GM19351 (cell line): ENCODE measurements at regions not wholly inside any gene's neighbourhood (a gene's known extent, or its start where the extent isn't known, plus 50 kb on each side); places are given as distances from the start of the nearest gene placed in this dataset.
"Not testable (repeated sequence)": the region's sequence is repeated elsewhere in the genome, so short reads cannot be mapped to it uniquely, and the experiment has no call there.

Source experiments
- ATAC-seq: cut with Tn5 transposase; IDR thresholded peaks from one replicate; pipeline ENCODE4 v1.9.1; 2021; ENCODE audit warnings: mild to moderate bottlenecking, moderate library complexity; ENCODE audit not compliant: unreplicated experiment

GRCh38 chr7:17552952-17553351 is 254.5 kb downstream of the AHR start:
- ATAC-seq, result no peak

- no peak for ATAC-seq
Observed at GRCh38 chr7:17554341-17555015, 256.0 kb downstream of the AHR start.

GRCh38 chr7:17556247-17556956 is 257.9 kb downstream of the AHR start:
- ATAC-seq, result no peak

GRCh38 chr7:17557251-17557671 is 258.8 kb downstream of the AHR start:
- no peak for ATAC-seq

- ATAC-seq, result no peak
Observed at GRCh38 chr7:17558135-17558534, 259.7 kb downstream of the AHR start.

GRCh38 chr7:17558558-17559332 is 260.3 kb downstream of the AHR start:
- no peak for ATAC-seq

- ATAC-seq, result no peak
Observed at GRCh38 chr7:17559388-17559787, 260.9 kb downstream of the AHR start.

GRCh38 chr7:17560516-17560915 is 262.1 kb downstream of the AHR start:
- no peak for ATAC-seq

GRCh38 chr7:17560966-17561365 is 262.5 kb downstream of the AHR start:
- ATAC-seq, result no peak

GRCh38 chr7:17564678-17565212 is 266.3 kb downstream of the AHR start:
- no peak for ATAC-seq

GRCh38 chr7:17580141-17580540 is 281.7 kb downstream of the AHR start:
- no peak for ATAC-seq

- no peak for ATAC-seq
Observed at GRCh38 chr7:17580856-17581255, 282.4 kb downstream of the AHR start.

- no peak for ATAC-seq
Observed at GRCh38 chr7:17581301-17581700, 282.8 kb downstream of the AHR start.

GRCh38 chr7:17582696-17583095 is 284.2 kb downstream of the AHR start:
- not testable (repeated sequence) for ATAC-seq

GRCh38 chr7:17583786-17584185 is 285.3 kb downstream of the AHR start:
- ATAC-seq, result no peak

- no peak for ATAC-seq
Observed at GRCh38 chr7:17584822-17585221, 286.4 kb downstream of the AHR start.

- no peak for ATAC-seq
Observed at GRCh38 chr7:17586711-17587110, 288.3 kb downstream of the AHR start.

GRCh38 chr7:17588730-17589129 is 290.3 kb downstream of the AHR start:
- ATAC-seq, result no peak

GRCh38 chr7:17589671-17590070 is 291.2 kb downstream of the AHR start:
- no peak for ATAC-seq

- no peak for ATAC-seq
Observed at GRCh38 chr7:17590221-17590620, 291.8 kb downstream of the AHR start.

- ATAC-seq, result no peak
Observed at GRCh38 chr7:17593819-17594419, 295.5 kb downstream of the AHR start.
